K562 (cell line): ENCODE measurements at regions not wholly inside any gene's neighbourhood (a gene's known extent, or its start where the extent isn't known, plus 50 kb on each side); places are given as distances from the start of the nearest gene placed in this dataset.
A peak's percentile ranks its signal among the peaks of the same experiment; 100 is the strongest.
"Not testable (repeated sequence)": the region's sequence is repeated elsewhere in the genome, so short reads cannot be mapped to it uniquely, and the experiment has no call there.

Experiments used
- ATAC-seq: fragments of 200-7000 bp; cut with Tn5 transposase; 3 replicates; pipeline ENCODE4 v1.9.1; 2020; ENCODE audit warnings: moderate library complexity
- BruUV-seq: library from RNA; stranded (reverse); fragments of 400-500 nt; replicated peaks from 2 replicates; lab custom pipeline; 2021; lab: Mats Ljungman, UMichigan
- CTCF ChIA-PET: fragments of 300-600 bp; formaldehyde crosslinking; extraction: SDS; loops from one replicate; lab custom pipeline; 2021; ENCODE audit warnings: low intra/inter-chr PET ratio; lab: Yijun Ruan, JAX
- POLR2A ChIA-PET: fragments of 300-600, 350-650 bp; sonication (Branson Sonifier 250); formaldehyde crosslinking; extraction: SDS; loops from one replicate; lab custom pipeline; 2021; ENCODE audit warnings: antibody characterized with exemption, inconsistent platforms; lab: Yijun Ruan, JAX
- DNase-seq, 4 experiments: peaks; one replicate each; pipeline versions ENCODE4 v3.0.0 to v3.0.0-alpha.2; 2011 to 2018; ENCODE audit warnings: low spot score in 3 of 4, mixed read lengths in 3 of 4; ENCODE audit errors: extremely low read depth in 1 of 4
- FAIRE-seq: peaks from 2 replicates; lab custom pipeline; 2011; peaks lifted over from hg19 to GRCh38; lab: Jason Lieb, UNC
- H2AFZ ChIP-seq: 2 replicates; pipeline ENCODE4 v1.6.0; 2011; ENCODE audit warnings: low read depth, low read length, control low read depth, inconsistent platforms
- H3K27ac ChIP-seq: fragments of 200-600 bp; 3 replicates; pipeline ENCODE4 v1.8.0; 2011; ENCODE audit warnings: low read depth, mild to moderate bottlenecking, control low read depth, inconsistent platforms, low read length, moderate library complexity, mixed read lengths; ENCODE audit errors: extremely low read depth
- H3K27me3 ChIP-seq, 2 experiments: fragments of 300-600 bp in 1 of 2; 2 replicates in 1 of 2; 3 replicates in 1 of 2; pipeline versions ENCODE4 v1.6.0 to v1.8.0; 2011; ENCODE audit warnings: inconsistent platforms in 2 of 2, low read length in 2 of 2, mild to moderate bottlenecking in 1 of 2, mixed read lengths in 1 of 2, moderate library complexity in 1 of 2; ENCODE audit not compliant: control insufficient read depth in 2 of 2, insufficient read depth in 2 of 2
- H3K36me3 ChIP-seq: fragments of 300-600 bp; 3 replicates; pipeline ENCODE4 v1.8.0; 2011; ENCODE audit warnings: mild to moderate bottlenecking, low read length, inconsistent platforms; ENCODE audit not compliant: control insufficient read depth, insufficient read depth
- H3K4me1 ChIP-seq, 2 experiments: fragments of 200-600 bp in 1 of 2; replicated peaks in 1 of 2; 2 replicates in 1 of 2; 3 replicates in 1 of 2; pipeline versions ENCODE4 v1.5.1 to v1.8.0; 2011; ENCODE audit warnings: inconsistent platforms in 2 of 2, low read length in 2 of 2, mild to moderate bottlenecking in 1 of 2, mixed read lengths in 1 of 2, moderate library complexity in 1 of 2; ENCODE audit not compliant: control insufficient read depth in 2 of 2, insufficient read depth in 2 of 2
- H3K4me2 ChIP-seq: 2 replicates; pipeline ENCODE4 v1.6.1; 2011; ENCODE audit warnings: low read length, control low read depth, inconsistent platforms, mixed read lengths; ENCODE audit not compliant: insufficient read depth
- H3K4me3 ChIP-seq: fragments of 200-600 bp; sonication (generic), shearing (Covaris generic); 2 replicates; pipeline ENCODE4 v1.5.1; 2016; ENCODE audit warnings: control low read depth, inconsistent platforms
- H3K79me2 ChIP-seq: fragments of 200-600 bp; 3 replicates; pipeline ENCODE4 v1.8.0; 2011; ENCODE audit warnings: low read length, inconsistent platforms; ENCODE audit not compliant: control insufficient read depth, insufficient read depth
- H3K9ac ChIP-seq, 2 experiments: 2 replicates each; pipeline versions ENCODE4 v1.6.0 to v1.6.1; 2011; ENCODE audit warnings: low read depth in 2 of 2, low read length in 2 of 2, control low read depth in 1 of 2, inconsistent platforms in 1 of 2, mild to moderate bottlenecking in 1 of 2, mixed read lengths in 1 of 2; ENCODE audit not compliant: insufficient read depth in 1 of 2
- H3K9me1 ChIP-seq: one replicate; pipeline ENCODE4 v1.6.0; 2011; ENCODE audit warnings: inconsistent platforms, mild to moderate bottlenecking, low read length, moderate library complexity; ENCODE audit not compliant: control insufficient read depth, insufficient read depth
- H3K9me3 ChIP-seq: replicated peaks from 2 replicates; pipeline ENCODE4 v1.5.1; 2011; ENCODE audit warnings: low read depth, low read length, inconsistent platforms; ENCODE audit not compliant: control insufficient read depth, insufficient read depth
- H4K20me1 ChIP-seq: replicated peaks from 2 replicates; pipeline ENCODE4 v1.6.1; 2011; ENCODE audit warnings: low read length, inconsistent platforms, mixed read lengths; ENCODE audit not compliant: control insufficient read depth, insufficient read depth
- ARID1B ChIP-seq: fragments of 450-650 bp; IDR thresholded peaks from 2 replicates; pipeline ENCODE4 v1.6.1; 2016; ENCODE audit warnings: antibody characterized with exemption, mild to moderate bottlenecking, inconsistent platforms
- CBX5 ChIP-seq: IDR thresholded peaks from 2 replicates; pipeline ENCODE4 v1.6.1; 2014; ENCODE audit warnings: low read depth, borderline replicate concordance
- CTCF ChIP-seq, 3 experiments: IDR thresholded peaks in 2 of 3; conservative IDR thresholded peaks in 1 of 3; 2 replicates each; pipeline ENCODE4 v1.5.1; 2011 to 2012; ENCODE audit warnings: low read length in 3 of 3, mild to moderate bottlenecking in 3 of 3, control low read depth in 2 of 3, improper control_type of control experiment in 1 of 3, inconsistent platforms in 1 of 3, low read depth in 1 of 3, mixed read lengths in 1 of 3, moderate library complexity in 1 of 3; ENCODE audit not compliant: insufficient read depth in 2 of 3
- KDM2B ChIP-seq: fragments of 250-450 bp; sonication (Bioruptor Pico); IDR thresholded peaks from 2 replicates; pipeline ENCODE4 v1.8.0; 2021; ENCODE audit warnings: mild to moderate bottlenecking, moderate library complexity
- RAD21 ChIP-seq, 2 experiments: fragments of 250-450 bp in 1 of 2; fragments of 450-650 bp in 1 of 2; sonication (Bioruptor Pico) in 1 of 2; formaldehyde crosslinking in 1 of 2; IDR thresholded peaks in 1 of 2; conservative IDR thresholded peaks in 1 of 2; 2 replicates each; pipeline versions ENCODE4 v1.4.0 to v1.8.0; 2020 to 2022; ENCODE audit warnings: mild to moderate bottlenecking in 2 of 2, moderate library complexity in 1 of 2
- RUNX1 ChIP-seq: sonication (generic); IDR thresholded peaks from 2 replicates; pipeline ENCODE4 v1.6.1; 2016; ENCODE audit warnings: antibody characterized with exemption, low read depth
- SETDB1 ChIP-seq: IDR thresholded peaks from one replicate; pipeline ENCODE4 v1.6.1; 2012; ENCODE audit warnings: low read length, control low read depth, inconsistent platforms
- SMARCB1 ChIP-seq: IDR thresholded peaks from 2 replicates; pipeline ENCODE4 v1.6.1; 2011; ENCODE audit warnings: improper control_type of control experiment, low read depth; ENCODE audit not compliant: insufficient read length
- STAG1 ChIP-seq: sonication (generic); formaldehyde crosslinking; IDR thresholded peaks from 2 replicates; pipeline ENCODE4 v1.5.0; 2020; ENCODE audit warnings: missing genetic modification reagents, borderline replicate concordance
- ZBTB9 ChIP-seq: fragments of 450-650 bp; formaldehyde crosslinking; IDR thresholded peaks from 2 replicates; pipeline ENCODE4 v1.4.0; 2020; ENCODE audit warnings: mild to moderate bottlenecking, moderate library complexity
- ZNF12 ChIP-seq: sonication (generic); formaldehyde crosslinking; IDR thresholded peaks from 2 replicates; pipeline ENCODE4 v1.4.0; 2020; ENCODE audit warnings: mild to moderate bottlenecking, missing genetic modification reagents
- ZNF76 ChIP-seq: fragments of 250-450 bp; sonication (Bioruptor Pico); IDR thresholded peaks from 2 replicates; pipeline ENCODE4 v1.4.0; 2020; ENCODE audit warnings: mild to moderate bottlenecking, moderate library complexity, borderline replicate concordance
- WGBS: fragments of 100-300 bp; shearing (Covaris generic); methylation state at CpG from one replicate; pipeline ENCODE4 v1.1.6; 2016; ENCODE audit warnings: low coverage, mixed read lengths; ENCODE audit not compliant: insufficient coverage; ENCODE audit errors: missing lambda C conversion rate; 5-methylcytosine and 5-hydroxymethylcytosine counted together
- in situ Hi-C: fragments of 300-500 bp; cut with MboI; formaldehyde crosslinking; loops from 4 replicates; pipeline ENCODE4 v1.15.0; 2018; ENCODE audit warnings: inconsistent platforms, mixed read lengths
- intact Hi-C: fragments of 100-400 bp; cut with micrococcal nuclease; formaldehyde crosslinking; loops from 2 replicates; pipeline ENCODE4 v1.14.2; 2022

GRCh38 chr7:13274205-13274604 lies 586.8 kb downstream of the ARL4A start:
- ATAC-seq = not testable (repeated sequence)

GRCh38 chr7:13276977-13277376 lies 589.5 kb downstream of the ARL4A start:
- H4K20me1 ChIP-seq = no peaks in the 10 kb centered on the region
- peaks cover 2% of the 10 kb centered on the region; the same call in 1 of the 2 replicates for H3K9me3 ChIP-seq
- ATAC-seq = no peak
- no peak for FAIRE-seq
- no peak overlapping the region for H3K27ac ChIP-seq
- H3K4me1 ChIP-seq = no peaks in the 10 kb centered on the region
- ChIA-PET CTCF (interaction anchor here (0.6 kb wide), 1 partner anchor 1180 kb away, joined by 3 read pairs; no protein-coding TSS in a partner anchor), POLR2A (no interaction called here)
- no peak overlapping the region for H3K4me3 ChIP-seq
- intact Hi-C loops (no loop called here), in situ Hi-C loops (loop anchor here (5.0 kb wide), 1 partner anchor 1415 kb away; no protein-coding TSS in a partner anchor)
- no peak overlapping the region for H3K9ac ChIP-seq
- DNase-seq = peak in 1 of 4 experiments; percentile 16
- H2AFZ ChIP-seq = no peak overlapping the region
- no peaks in the 10 kb centered on the region for H3K79me2 ChIP-seq
- H3K36me3 ChIP-seq = no peaks in the 10 kb centered on the region
- H3K4me2 ChIP-seq = no peak overlapping the region
- H3K27me3 ChIP-seq = no peaks in the 10 kb centered on the region
- BruUV-seq = no TSS peak
- no peaks in the 10 kb centered on the region for H3K9me1 ChIP-seq
- TF ChIP-seq ARID1B (no peak), CBX5 (no peak), SMARCB1 (no peak), ZNF76 (CRISPR knock-in tag) (no peak), SETDB1 (no peak), CTCF (IDR thresholded peaks at IDR 0.05 in 2 of 3, conservative IDR thresholded peaks at IDR 0.05 in 1 of 3; ENCODE audit: insufficient read depth in 2 of 3, low read depth in 1 of 3, low read length in 3 of 3) (peak in 2 of 3 experiments; percentile 8 to 41; a peak in 3 of 6 replicates), KDM2B (CRISPR knock-in tag) (no peak), ZBTB9 (no peak), RUNX1 (no peak), STAG1 (CRISPR knock-in tag) (no peak), RAD21 (CRISPR knock-in tag; conservative IDR thresholded peaks at IDR 0.05 in 1 of 2, IDR thresholded peaks at IDR 0.05 in 1 of 2) (peak in 1 of 2 experiments; percentile 51; a peak in 2 of 4 replicates), ZNF12 (CRISPR knock-in tag) (no peak)

More at GRCh38 chr7:13274205-13274604, 586.8 kb downstream of the ARL4A start:
- H3K9ac ChIP-seq, H3K79me2 ChIP-seq, FAIRE-seq, H3K27me3 ChIP-seq, BruUV-seq, H3K9me3 ChIP-seq, POLR2A ChIA-PET, DNase-seq, in situ Hi-C loops, intact Hi-C loops, H3K27ac ChIP-seq, H3K9me1 ChIP-seq, H3K4me1 ChIP-seq, H4K20me1 ChIP-seq, H3K36me3 ChIP-seq, H3K4me3 ChIP-seq, CTCF ChIA-PET: not testable (repeated sequence)
- H3K4me2 ChIP-seq = peak overlapping the region; percentile 49; the same call in 1 of the 2 replicates
- WGBS = 21% methylated on average over 8 of the region's 9 CpGs
- peak overlapping the region; percentile 46; the same call in 1 of the 2 replicates for H2AFZ ChIP-seq
